Stimulated activated CD4-positive, alpha-beta T cell treated with anti-CD3 and anti-CD28 coated beads, Interleukin-12 subunit alpha, Interleukin-12 subunit beta, amount 100 ng/mL, for 24 hours (primary cell): ENCODE measurements at regions not wholly inside any gene's neighbourhood (a gene's known extent, or its start where the extent isn't known, plus 50 kb on each side); places are given as distances from the start of the nearest gene placed in this dataset.

Experiments used
- DNase-seq, 2 experiments: peaks; one replicate each; pipeline ENCODE4 v3.0.0-alpha.2; 2020; ENCODE audit warnings: low read depth in 2 of 2

GRCh38 chr1:3954170-3955169, 54.4 kb upstream of the C1orf174 start:
- DNase-seq, result no peak

GRCh38 chr1:3955196-3955772, 55.2 kb upstream of the C1orf174 start:
- DNase-seq, result no peak

DNA sequence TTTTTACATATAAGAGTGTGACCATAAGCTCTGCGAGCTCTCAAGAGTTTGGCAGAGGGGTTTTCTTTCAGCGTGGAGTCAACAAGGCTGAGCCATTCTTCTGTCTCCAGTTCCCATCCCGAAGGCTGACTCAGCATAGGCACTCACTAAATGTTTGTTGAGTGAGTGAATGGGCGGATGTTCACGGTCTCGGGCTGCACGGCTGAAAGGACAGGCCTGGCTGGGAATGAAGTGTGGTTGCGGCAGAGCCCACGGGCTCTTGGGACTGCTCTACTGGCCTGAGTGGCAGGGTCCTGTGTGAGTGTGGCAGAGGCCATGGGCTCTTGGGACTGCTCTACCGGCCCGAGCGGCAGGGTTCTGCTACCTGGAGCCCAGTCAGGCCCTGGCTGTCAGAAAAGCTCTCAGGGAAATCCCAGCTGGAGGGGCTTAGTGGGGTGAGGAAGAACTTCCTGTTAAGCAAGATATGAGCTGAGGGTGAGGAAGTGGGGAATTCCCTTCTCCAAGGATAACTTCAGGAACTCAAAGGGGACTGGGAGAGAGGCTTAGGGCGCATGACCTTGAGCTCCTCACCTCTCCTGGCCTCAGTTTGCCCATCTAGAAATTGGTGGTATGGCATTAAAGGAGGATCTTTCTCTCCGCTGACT, 56.6 kb upstream of the C1orf174 start:
- DNase-seq, result no peak

GRCh38 chr1:3959361-3959760, 59.3 kb upstream of the C1orf174 start:
- no peak for DNase-seq

- no peak for DNase-seq
Measured at GRCh38 chr1:3963554-3963953, 63.5 kb upstream of the C1orf174 start.

DNA sequence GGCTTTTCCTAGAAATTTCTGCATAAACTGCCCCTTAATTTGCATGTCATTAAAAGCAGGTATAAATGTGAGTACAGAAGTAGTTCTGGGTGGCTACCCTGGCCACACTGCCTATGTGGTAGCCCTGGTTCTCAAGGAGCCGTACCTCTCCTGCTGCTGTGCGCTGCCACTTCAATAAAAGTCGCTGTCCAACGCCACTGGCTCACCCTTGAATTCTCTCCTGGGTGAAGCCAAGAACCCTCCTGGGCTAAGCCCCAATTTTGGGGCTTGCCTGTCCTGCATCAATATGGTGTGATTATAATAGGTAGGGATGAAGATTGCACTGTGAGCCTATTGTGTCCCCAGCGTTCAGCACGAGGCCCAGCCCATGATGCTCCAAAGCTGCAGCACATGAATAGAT, 65.6 kb upstream of the C1orf174 start:
- DNase-seq, result no peak

GRCh38 chr1:3968851-3969250, 68.8 kb upstream of the C1orf174 start:
- no peak for DNase-seq

- DNase-seq, result no peak
Measured at GRCh38 chr1:3971981-3972380, 71.9 kb upstream of the C1orf174 start.

DNA sequence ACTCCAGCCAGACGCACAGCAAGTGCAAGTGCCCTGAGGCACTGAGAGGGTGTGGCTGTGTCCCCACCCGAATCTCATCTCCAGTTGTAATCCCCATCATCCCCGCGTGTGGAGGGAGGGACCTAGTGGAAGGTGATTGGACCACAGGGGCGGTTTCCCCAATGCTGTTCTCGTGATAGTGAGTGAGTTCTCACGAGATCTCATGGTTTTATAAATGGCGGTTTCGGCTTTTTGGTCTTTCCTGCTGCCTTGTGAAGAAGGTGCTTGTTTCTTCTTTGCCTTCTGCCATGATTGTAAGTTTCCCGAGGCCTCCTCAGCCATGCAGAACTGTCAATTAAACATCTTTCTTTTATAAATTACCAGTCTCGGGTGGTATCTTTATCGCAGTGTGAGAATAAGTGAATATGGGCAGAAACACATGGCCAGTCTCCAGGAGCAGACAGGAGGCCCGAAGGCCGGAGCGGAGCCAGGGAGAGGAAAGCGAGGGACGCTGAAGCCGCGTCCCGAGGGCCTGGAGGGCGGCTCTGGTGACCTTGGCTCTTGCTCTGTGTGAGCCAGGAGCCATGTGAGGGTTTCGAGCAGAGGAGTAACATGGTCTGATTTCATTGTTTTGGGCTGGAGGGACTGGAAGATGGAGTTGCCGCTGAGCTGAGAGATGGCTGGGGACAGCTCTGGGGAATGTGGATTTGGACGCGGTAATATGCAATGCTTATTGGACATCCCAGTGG, 76.0 kb upstream of the C1orf174 start:
- no peak for DNase-seq

GRCh38 chr1:3976821-3977220, 76.7 kb upstream of the C1orf174 start:
- DNase-seq, result no peak

DNA sequence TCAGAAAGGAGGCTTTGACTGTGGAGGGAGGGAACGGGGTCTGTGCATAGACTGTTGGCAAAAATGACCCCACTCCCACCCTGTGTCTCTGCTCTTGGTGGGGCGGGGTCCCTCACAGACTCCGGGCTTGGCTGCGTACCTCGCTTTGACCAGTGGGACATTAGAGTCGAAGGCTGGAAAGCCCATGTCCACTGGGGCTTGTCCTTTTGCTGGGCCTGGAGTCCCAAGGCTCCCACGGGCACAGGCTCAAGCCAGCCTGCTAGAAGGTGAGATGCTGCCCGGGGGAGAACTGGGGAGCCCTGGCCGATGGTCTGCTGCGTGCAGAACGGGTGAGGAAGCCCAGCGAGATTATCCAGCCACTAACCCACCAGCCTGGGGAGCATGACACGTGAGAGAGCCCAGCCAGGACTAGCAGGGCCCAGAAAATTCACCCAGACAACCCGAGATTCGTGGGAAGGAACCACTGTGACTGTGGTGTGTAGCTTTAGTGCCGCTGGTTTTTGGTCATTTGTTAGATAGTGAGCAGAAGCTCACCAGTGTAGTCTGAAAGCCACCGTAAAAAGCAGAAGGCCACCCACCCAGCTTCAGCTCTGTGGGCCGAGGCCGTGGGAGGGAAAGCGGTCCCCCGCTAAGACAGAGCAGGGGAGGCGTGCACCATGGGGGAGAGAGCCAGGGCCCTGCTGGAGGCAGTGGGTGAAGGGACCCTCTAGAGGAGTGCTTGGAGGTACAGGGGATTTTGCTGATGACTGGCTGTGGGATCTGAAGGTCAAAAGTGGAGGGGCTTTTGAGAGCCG, 78.3 kb upstream of the C1orf174 start:
- no peak for DNase-seq

DNA sequence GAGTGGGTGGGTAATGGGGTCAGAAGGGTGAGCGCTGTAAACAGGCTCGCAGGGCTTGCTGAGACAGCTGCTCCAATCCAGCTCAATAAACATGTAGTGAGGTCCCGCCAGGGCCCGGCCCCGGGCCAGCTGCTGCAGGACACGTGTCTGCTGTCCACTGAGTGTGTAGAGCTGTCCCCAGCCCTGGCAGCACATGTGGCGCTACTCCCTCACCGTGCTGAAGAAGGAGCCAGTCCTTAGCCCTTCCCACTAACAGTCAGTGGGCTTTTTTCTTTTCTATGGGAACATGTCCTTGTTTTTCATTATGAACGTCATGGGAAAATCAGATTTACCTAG, 78.9 kb upstream of the C1orf174 start:
- DNase-seq, result no peak

DNA sequence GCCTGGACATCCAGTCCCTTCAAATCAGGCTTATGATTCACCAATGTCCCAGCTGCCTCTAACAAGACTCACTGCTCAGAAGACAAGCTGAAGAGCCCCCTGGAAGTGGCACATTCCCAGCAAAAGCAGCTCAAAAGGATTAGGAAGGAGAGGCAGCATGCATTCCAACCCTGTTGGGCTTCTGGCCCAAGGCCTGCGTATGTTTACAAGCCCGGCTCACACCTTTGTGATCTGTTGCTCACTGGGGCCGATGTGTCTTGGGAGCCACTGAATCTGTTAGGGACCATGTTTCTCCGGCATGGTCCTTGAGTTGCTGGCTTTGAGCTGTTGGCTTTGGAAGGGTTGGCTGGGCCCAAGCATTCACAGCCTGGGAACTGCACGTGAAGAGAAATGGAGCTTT, 81.2 kb upstream of the C1orf174 start:
- DNase-seq, result no peak

DNA sequence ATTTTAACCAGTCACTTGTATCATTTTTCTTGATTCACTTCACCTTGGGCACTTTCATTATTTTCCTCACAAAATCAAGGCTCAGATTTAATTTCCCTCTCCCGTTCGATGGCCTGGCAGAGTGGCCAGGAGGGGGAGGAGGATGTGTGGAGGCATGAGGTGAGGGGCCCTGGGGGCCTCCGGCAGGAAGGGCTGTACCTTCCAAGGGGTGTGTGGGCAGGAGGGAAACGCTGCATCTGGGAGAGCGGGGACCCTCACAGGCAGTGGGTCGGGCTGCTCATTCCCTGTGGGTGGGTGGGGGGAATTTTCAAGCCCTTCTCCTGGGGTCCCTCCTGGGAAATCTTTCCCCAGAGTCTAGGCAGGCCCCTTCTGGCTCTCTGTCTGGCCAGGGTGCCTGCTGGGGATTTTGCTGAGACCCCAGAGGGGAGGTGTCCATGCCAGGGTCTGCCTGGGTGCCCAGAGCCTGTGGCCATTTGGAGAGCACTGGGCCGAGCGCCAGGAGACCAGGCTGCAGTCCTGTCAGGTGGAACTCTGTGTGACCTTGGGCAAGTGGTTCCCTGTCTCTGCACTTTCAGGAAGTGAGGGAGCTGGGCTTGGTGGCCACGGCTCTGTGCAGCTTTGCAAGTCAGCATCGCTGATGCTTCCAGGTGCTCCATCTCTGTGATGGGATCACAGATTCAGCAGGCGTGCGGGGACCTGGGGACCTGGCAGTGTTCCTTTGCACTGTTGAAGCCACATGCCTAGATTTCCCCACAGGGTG, 81.9 kb upstream of the C1orf174 start:
- no peak for DNase-seq

DNA sequence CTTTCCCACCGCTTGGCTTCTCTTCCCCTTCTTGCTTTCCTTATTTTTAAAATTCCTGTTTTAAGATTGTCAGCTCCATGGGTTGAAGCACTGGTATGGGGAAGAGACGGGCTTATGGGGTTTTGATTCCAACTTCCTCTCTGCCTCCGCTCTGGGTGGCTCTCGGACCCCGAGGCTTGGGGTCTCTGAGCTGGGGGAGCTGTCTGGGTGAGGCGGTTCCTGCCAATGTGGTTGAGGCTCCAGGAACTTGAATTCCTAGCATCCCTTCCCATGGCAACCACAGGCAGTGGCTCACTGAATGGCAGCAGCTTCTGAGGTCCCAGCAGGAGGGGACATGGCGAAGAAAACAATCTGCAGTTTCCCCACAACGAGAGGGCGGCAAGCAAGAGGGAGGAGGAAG, 83.1 kb upstream of the C1orf174 start:
- DNase-seq, result no peak

- DNase-seq, result no peak
Measured at GRCh38 chr1:3984586-3984985, 84.5 kb upstream of the C1orf174 start.

DNA sequence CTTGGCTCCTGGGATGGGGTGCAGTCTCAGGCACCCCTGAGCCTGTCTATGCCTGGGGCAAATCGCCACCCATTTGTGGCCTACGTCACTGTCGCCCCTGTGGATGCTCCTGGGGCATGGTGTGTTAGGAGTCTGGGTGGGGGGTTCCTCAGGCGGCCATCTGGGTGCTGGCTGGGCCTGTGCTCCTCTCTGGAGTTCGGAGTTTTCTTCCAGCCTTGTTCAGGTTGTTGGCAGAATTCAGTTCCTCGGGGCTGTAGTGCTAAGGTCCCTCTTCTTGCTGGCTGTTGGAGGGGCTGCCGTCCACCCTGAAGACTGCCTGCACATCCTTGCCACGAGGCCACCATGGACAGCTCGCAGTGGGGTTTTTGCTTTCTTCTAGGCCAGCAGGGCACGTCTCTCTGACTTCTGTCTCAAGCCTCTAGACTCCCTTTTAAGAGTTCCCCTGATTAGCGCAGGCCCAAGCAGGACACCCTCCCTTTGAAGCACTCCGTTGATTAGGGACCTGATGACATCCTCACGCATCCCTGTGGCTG, 86.7 kb upstream of the C1orf174 start:
- no peak for DNase-seq

DNA sequence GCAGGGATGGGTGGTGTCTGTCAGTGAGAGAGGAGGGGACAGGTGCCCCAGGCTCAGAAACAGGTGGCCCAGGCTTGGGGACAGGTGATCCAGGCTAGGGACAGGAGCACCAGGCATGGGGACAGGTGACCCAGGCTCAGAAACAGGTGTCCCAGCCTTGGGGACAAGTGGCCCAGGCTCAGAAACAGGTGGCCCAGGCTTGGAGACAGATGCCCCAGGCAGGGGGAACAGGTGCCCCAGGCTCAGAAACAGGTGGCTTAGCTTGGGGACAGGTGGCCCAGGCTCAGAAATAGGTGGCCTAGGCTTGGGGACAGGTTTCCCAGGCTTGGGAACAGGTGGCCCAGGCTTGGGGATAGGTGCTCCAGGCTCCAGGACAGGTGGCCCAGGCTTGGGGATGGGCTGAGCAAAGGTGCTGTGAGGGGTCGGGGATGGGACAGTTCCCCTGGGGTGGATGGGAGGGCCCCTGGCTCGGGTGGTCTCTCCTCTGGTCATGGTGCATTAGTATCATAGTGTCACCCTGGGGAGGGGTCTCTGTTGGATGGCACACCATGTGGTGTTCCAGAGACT, 87.7 kb upstream of the C1orf174 start:
- DNase-seq, result no peak

GRCh38 chr1:3988431-3988830, 88.4 kb upstream of the C1orf174 start:
- no peak for DNase-seq

DNA sequence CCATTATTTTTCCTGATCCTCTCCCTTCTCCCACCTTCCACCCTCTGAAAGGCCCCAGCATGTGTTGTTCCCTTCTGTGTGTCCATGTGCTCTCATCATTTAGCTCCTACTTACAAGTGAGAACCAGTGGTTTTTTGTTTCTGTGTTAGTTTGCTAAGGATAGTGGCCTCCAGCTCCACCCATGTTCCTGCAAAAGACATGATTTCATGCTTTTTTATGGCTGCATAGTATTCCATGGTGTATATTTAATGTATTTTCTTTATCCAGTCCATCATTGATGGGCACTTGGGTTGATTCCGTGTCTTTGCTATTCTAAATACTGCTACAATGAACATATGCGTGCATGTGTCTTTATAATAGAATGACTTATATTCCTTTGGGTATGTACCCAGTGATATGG, 89.4 kb upstream of the C1orf174 start:
- DNase-seq, result no peak
